ENCODE measurements at regions not wholly inside any gene's neighbourhood (a gene's known extent, or its start where the extent isn't known, plus 50 kb on each side); places are given as distances from the start of the nearest gene placed in this dataset.

DNA sequence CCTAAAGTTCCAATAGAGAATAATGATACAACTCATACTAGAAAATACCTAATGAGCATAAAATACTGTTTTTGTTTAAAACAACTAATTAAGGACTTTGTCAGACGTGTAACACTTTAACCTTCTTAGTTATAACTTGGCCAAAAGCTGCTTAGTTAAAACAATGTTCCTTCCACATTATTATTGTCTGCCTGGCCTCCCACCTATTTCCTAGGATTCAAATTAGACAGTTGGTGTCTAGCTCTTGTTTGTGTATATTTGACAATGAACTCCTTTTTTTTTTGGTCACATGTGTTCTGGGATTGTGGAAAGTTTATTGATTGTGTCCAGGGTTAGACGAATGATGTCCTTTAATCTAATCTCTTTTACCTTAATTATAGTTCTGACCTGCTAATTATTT is 67.6 kb upstream of the PSMA6 start:
- Histone ChIP-seq H3K27ac (no peak overlapping the region), H3K36me3 (replicated peaks) (no peaks in the 10 kb centered on the region), H3K27me3 (replicated peaks) (no peaks in the 10 kb centered on the region), H3K4me3 (ENCODE audit: low read depth, low read length) (no peak overlapping the region)
- TF ChIP-seq, protein P1, sequence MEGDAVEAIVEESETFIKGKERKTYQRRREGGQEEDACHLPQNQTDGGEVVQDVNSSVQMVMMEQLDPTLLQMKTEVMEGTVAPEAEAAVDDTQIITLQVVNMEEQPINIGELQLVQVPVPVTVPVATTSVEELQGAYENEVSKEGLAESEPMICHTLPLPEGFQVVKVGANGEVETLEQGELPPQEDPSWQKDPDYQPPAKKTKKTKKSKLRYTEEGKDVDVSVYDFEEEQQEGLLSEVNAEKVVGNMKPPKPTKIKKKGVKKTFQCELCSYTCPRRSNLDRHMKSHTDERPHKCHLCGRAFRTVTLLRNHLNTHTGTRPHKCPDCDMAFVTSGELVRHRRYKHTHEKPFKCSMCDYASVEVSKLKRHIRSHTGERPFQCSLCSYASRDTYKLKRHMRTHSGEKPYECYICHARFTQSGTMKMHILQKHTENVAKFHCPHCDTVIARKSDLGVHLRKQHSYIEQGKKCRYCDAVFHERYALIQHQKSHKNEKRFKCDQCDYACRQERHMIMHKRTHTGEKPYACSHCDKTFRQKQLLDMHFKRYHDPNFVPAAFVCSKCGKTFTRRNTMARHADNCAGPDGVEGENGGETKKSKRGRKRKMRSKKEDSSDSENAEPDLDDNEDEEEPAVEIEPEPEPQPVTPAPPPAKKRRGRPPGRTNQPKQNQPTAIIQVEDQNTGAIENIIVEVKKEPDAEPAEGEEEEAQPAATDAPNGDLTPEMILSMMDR (IDR thresholded peaks at IDR 0.05; ENCODE audit: low read depth, low read length, missing control alignments): no peak
- DNase-seq: no peak
- in situ Hi-C loops (cut with HindIII; ENCODE audit: low pct_ligation_motif_present, low sequenced_read_pairs): no loop called here

DNA sequence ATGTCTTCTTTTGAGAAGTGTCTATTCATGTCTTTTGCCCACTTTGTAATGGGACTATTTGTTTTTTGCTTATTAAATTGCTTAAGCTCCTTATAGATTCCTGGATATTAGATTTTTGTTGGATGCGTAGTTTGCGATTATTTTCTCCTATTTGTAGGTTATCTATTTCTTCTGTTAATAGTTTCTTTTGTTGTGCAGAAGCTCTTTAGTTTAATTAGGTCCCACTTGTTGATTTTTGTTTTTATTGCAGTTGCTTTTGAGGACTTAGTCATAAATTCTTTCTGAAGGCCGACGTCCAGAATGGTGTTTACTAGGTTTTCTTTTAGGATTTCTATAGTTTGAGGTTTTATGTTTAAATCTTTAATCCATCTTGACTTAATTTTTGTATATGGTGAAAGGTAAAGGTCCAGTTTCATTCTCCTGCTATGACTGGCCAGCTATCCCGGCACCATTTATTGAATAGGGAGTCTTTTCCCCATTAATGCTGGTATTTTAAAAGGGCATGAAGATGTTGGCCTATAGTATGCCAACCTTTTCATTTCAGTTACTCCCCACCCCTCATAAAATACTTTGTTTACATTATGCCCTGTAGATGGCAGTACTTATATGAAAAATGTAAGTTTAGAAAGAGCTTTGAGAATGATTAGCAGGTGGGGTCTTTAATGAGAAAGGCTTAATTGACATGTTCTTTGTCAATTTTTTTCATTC is 62.9 kb upstream of the PSMA6 start:
- TF ChIP-seq, protein P1 (IDR thresholded peaks at IDR 0.05; ENCODE audit: low read depth, low read length, missing control alignments): peak; percentile 20
- H3K27me3 ChIP-seq (replicated peaks): no peaks in the 10 kb centered on the region
- no peak for DNase-seq
- H3K27ac ChIP-seq: no peak overlapping the region
- no peak overlapping the region for H3K4me3 ChIP-seq (ENCODE audit: low read depth, low read length)
- in situ Hi-C loops (cut with HindIII; ENCODE audit: low pct_ligation_motif_present, low sequenced_read_pairs): no loop called here
- no peaks in the 10 kb centered on the region for H3K36me3 ChIP-seq (replicated peaks)

DNA sequence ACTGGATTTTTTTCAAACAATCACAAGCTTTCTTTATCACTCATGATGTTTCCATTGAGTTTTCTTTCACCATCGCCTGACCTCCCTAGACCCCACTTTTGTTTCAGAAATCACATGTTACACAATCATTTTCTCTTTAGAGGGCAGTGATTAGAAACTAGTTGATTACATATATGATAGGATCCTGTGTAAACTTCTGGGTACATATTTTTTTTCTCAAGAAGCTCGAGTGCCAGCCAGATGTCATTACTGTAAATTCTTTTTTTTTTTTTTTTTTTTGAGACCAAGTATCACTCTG is 62.4 kb upstream of the PSMA6 start:
- no peaks in the 10 kb centered on the region for H3K27me3 ChIP-seq (replicated peaks)
- TF ChIP-seq, protein P1 (IDR thresholded peaks at IDR 0.05; ENCODE audit: low read depth, low read length, missing control alignments): no peak
- no peak overlapping the region for H3K4me3 ChIP-seq (ENCODE audit: low read depth, low read length)
- in situ Hi-C loops (cut with HindIII; ENCODE audit: low pct_ligation_motif_present, low sequenced_read_pairs): no loop called here
- DNase-seq: no peak
- no peak overlapping the region for H3K27ac ChIP-seq
- no peaks in the 10 kb centered on the region for H3K36me3 ChIP-seq (replicated peaks)

DNA sequence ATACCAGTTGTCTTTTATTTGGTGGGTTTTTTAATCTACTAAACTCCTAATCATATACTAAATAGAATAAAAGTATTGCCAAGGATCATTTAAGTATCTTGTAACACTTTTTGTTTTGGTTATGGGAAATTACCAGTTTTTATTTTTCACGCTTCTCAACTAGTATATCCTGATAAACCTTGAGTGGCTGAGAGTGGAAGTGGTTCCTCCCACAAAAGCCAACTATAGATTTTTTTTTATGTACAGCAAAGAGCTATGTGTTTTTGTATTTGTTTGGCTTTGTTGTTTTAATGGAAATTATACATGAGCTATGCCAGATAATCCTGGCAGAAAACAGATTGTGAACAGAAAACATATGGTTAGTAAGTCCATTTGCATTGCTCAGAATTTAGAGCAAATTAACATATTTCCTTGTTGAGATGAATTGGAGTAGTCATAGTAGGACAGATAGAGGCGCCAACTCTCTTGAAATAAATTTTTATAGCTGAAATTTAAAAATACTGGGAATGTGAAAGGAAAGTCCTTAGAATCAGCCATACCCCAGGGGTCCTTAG is 60.9 kb upstream of the PSMA6 start:
- in situ Hi-C loops (cut with HindIII; ENCODE audit: low pct_ligation_motif_present, low sequenced_read_pairs): no loop called here
- Histone ChIP-seq H3K4me3 (ENCODE audit: low read depth, low read length) (no peak overlapping the region), H3K27me3 (replicated peaks) (no peaks in the 10 kb centered on the region), H3K36me3 (replicated peaks) (no peaks in the 10 kb centered on the region), H3K27ac (no peak overlapping the region)
- TF ChIP-seq, protein P1 (IDR thresholded peaks at IDR 0.05; ENCODE audit: low read depth, low read length, missing control alignments): no peak
- DNase-seq: no peak

DNA sequence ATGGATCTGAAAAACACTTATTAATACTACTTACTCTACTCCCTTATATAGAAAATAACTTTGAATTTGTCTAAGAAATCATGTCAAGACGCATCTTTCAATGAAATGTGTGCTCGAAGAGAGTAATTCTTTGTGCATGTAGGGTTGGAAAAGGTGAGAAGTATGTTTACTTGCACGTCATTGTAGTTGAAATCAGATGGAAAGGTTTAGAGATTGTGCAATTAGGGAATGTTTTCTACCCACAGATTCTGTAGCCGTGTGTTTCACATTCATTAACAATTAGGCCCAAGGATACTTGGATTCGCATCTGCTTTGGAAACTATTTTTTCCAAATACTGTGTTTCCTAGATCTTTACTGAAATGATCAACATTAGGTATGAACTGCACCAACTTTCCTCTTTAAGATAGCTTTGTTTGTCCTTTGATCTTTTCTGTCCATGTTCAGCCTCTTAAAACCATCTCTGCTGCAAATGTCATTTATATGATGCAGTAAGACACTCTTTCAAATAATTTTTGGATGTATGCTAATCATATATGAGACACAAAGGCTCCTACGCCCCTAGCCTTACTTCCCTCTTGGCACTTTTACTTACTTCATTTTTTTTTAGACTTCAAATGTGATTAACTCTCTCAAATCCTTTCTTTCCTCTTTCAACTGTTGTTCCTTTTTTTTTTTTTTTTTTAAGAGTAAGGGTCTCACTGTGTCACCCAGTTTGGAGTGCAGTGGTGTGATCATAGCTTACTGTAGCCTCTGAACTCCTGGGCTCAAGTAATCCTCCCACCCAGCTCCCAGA is 58.0 kb upstream of the PSMA6 start:
- TF ChIP-seq, protein P1 (IDR thresholded peaks at IDR 0.05; ENCODE audit: low read depth, low read length, missing control alignments): no peak

More for the DNA sequence above, 58.0 kb upstream of the PSMA6 start:
- no peak overlapping the region for H3K27ac ChIP-seq
- H3K36me3 ChIP-seq (replicated peaks): no peaks in the 10 kb centered on the region
- no peak overlapping the region for H3K4me3 ChIP-seq (ENCODE audit: low read depth, low read length)
- H3K27me3 ChIP-seq (replicated peaks): no peaks in the 10 kb centered on the region
- no peak for DNase-seq
- in situ Hi-C loops (cut with HindIII; ENCODE audit: low pct_ligation_motif_present, low sequenced_read_pairs): no loop called here

All from brain microvascular endothelial cell (primary cell).